ENCODE measurements at regions not wholly inside any gene's neighbourhood (a gene's known extent, or its start where the extent isn't known, plus 50 kb on each side); places are given as distances from the start of the nearest gene placed in this dataset.

- no peaks in the 10 kb centered on the region for H3K4me1 ChIP-seq
- no peak overlapping the region for H3K4me3 ChIP-seq
- TF ChIP-seq E2F6 (IDR thresholded peaks at IDR 0.05; ENCODE audit: borderline replicate concordance, low read depth) (no peak), EHF (CRISPR knock-in tag; IDR thresholded peaks at IDR 0.05) (no peak), MYC (IDR thresholded peaks at IDR 0.05; ENCODE audit: borderline replicate concordance, low read length) (no peak), HES2 (IDR thresholded peaks at IDR 0.05) (no peak), HOXB13 (CRISPR knock-in tag; IDR thresholded peaks at IDR 0.05; ENCODE audit: low read depth) (no peak), CBX8 (IDR thresholded peaks at IDR 0.05) (no peak), SMC3 (IDR thresholded peaks at IDR 0.05) (no peak)
- H3K4me2 ChIP-seq: no peak overlapping the region
- H3K9me3 ChIP-seq: no peaks in the 10 kb centered on the region
- H3K27ac ChIP-seq: no peak overlapping the region
- WGBS (ENCODE audit: missing lambda C conversion rate): 18% methylated on average over 3 of the region's 3 CpGs
- FAIRE-seq: no peak
- no peak for ATAC-seq
- POLR2A ChIA-PET: no interaction called here
- DNase-seq (ENCODE audit: low read depth in 1 of 2, low spot score in 1 of 2): no peak
- CTCF ChIA-PET: no interaction called here
Observed at GRCh38 chr12:84727961-84728360, 184.6 kb downstream of the SLC6A15 start.

GRCh38 chr12:84726780-84727179 lies 185.8 kb downstream of the SLC6A15 start:
- DNase-seq (ENCODE audit: low read depth in 1 of 2, low spot score in 1 of 2) (no peak), ATAC-seq (no peak), FAIRE-seq (no peak)
- TF ChIP-seq ZNF302 (CRISPR knock-in tag; IDR thresholded peaks at IDR 0.05): no peak
- TF ChIP-seq MAZ (IDR thresholded peaks at IDR 0.05; ENCODE audit: borderline replicate concordance, low read depth, low read length): no peak
- TF ChIP-seq RAD21 (conservative IDR thresholded peaks at IDR 0.05 in 1 of 2, IDR thresholded peaks at IDR 0.05 in 1 of 2): no peak
- TF ChIP-seq BCL3 (IDR thresholded peaks at IDR 0.05): no peak
- TF ChIP-seq ZC3H11A (IDR thresholded peaks at IDR 0.05): no peak
- no peak for TF ChIP-seq CHD2 (IDR thresholded peaks at IDR 0.05; ENCODE audit: low read length, partially characterized antibody)
- TF ChIP-seq PHF8 (IDR thresholded peaks at IDR 0.05; ENCODE audit: borderline replicate concordance, low read depth): no peak
- no peak for TF ChIP-seq EP300 (IDR thresholded peaks at IDR 0.05)
- TF ChIP-seq FOXS1 (CRISPR knock-in tag; IDR thresholded peaks at IDR 0.05): no peak
- TF ChIP-seq HES2 (IDR thresholded peaks at IDR 0.05): no peak
- TF ChIP-seq REST (IDR thresholded peaks at IDR 0.05): no peak
- no peak for TF ChIP-seq RARB (CRISPR knock-in tag; IDR thresholded peaks at IDR 0.05)
- no peak for TF ChIP-seq HOXB5 (CRISPR knock-in tag; IDR thresholded peaks at IDR 0.05)
- TF ChIP-seq POLR2AphosphoS2 (conservative IDR thresholded peaks at IDR 0.05; ENCODE audit: low read length): no peak
- no peaks in the 10 kb centered on the region for H3K4me1 ChIP-seq
- H3K9me3 ChIP-seq: no peaks in the 10 kb centered on the region
- no peak overlapping the region for H3K4me2 ChIP-seq
- CTCF ChIA-PET: no interaction called here
- WGBS (ENCODE audit: missing lambda C conversion rate): 43% methylated on average over 2 of the region's 2 CpGs
- no peak overlapping the region for H3K27ac ChIP-seq
- POLR2A ChIA-PET: no interaction called here
- no peak overlapping the region for H3K4me3 ChIP-seq

Data from A549 (cell line).